22Rv1 (cell line): ENCODE measurements at regions not wholly inside any gene's neighbourhood (a gene's known extent, or its start where the extent isn't known, plus 50 kb on each side); places are given as distances from the start of the nearest gene placed in this dataset.

Source experiments
- H3K27ac ChIP-seq: fragments of 450-650 bp; 2 replicates; pipeline ENCODE4 v1.5.1; 2017
- CTCF ChIP-seq: fragments of 450-650 bp; IDR thresholded peaks from 2 replicates; pipeline ENCODE4 v1.5.1; 2017; ENCODE audit warnings: mild to moderate bottlenecking
- ZFX ChIP-seq: fragments of 450-650 bp; IDR thresholded peaks from 2 replicates; pipeline ENCODE4 v1.6.1; 2017; ENCODE audit warnings: antibody characterized with exemption, borderline replicate concordance

- TF ChIP-seq ZFX (no peak), CTCF (no peak)
- no peak overlapping the region for H3K27ac ChIP-seq
Measured at GRCh38 chr11:91366816-91367215, 857.8 kb upstream of the FAT3 start.

- TF ChIP-seq ZFX (no peak), CTCF (no peak)
- H3K27ac ChIP-seq = no peak overlapping the region
Measured at GRCh38 chr11:91365986-91366585, 858.5 kb upstream of the FAT3 start.

GRCh38 chr11:91350931-91351330 lies 873.7 kb upstream of the FAT3 start:
- H3K27ac ChIP-seq = no peak overlapping the region
- TF ChIP-seq ZFX = no peak
- no peak for TF ChIP-seq CTCF

GRCh38 chr11:91326751-91327150 lies 897.9 kb upstream of the FAT3 start:
- TF ChIP-seq ZFX (no peak), CTCF (no peak)
- no peak overlapping the region for H3K27ac ChIP-seq

- TF ChIP-seq CTCF = no peak
- no peak for TF ChIP-seq ZFX
- no peak overlapping the region for H3K27ac ChIP-seq
Measured at GRCh38 chr11:91326280-91326679, 898.3 kb upstream of the FAT3 start.

- no peak for TF ChIP-seq CTCF
- no peak for TF ChIP-seq ZFX
- H3K27ac ChIP-seq = no peak overlapping the region
Measured at GRCh38 chr11:91314521-91314920, 910.1 kb upstream of the FAT3 start.

- H3K27ac ChIP-seq = no peak overlapping the region
- no peak for TF ChIP-seq ZFX
- no peak for TF ChIP-seq CTCF
Measured at GRCh38 chr11:91312541-91312940, 912.1 kb upstream of the FAT3 start.
